GM21786 (cell line): ENCODE measurements at regions not wholly inside any gene's neighbourhood (a gene's known extent, or its start where the extent isn't known, plus 50 kb on each side); places are given as distances from the start of the nearest gene placed in this dataset.
"Not testable (repeated sequence)": the region's sequence is repeated elsewhere in the genome, so short reads cannot be mapped to it uniquely, and the experiment has no call there.

Experiments
- ATAC-seq: cut with Tn5 transposase; IDR thresholded peaks from one replicate; pipeline ENCODE4 v1.9.1; 2021; ENCODE audit not compliant: unreplicated experiment

DNA sequence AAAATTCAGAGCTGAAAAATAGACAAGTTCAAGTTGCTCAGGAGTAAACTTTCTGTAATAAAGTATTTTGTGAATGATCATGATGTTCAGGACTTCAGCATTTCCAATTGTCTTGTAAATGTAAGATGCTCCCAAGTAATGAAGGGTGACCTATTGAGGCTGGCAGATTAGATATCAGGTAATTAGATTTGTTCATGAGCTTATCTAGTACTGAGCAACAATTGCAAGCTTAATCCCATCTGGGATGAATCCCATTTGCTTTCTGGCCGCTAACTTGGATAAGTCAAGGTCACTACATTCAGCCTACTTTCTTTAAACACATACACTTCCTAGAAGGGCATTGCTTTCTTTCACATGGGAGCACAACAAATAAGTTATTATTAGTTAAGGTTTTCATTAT lies 82.4 kb upstream of the ITGB1 start:
- ATAC-seq, result no peak

GRCh38 chr10:33039181-33039580 lies 81.2 kb upstream of the ITGB1 start:
- ATAC-seq, result no peak

DNA sequence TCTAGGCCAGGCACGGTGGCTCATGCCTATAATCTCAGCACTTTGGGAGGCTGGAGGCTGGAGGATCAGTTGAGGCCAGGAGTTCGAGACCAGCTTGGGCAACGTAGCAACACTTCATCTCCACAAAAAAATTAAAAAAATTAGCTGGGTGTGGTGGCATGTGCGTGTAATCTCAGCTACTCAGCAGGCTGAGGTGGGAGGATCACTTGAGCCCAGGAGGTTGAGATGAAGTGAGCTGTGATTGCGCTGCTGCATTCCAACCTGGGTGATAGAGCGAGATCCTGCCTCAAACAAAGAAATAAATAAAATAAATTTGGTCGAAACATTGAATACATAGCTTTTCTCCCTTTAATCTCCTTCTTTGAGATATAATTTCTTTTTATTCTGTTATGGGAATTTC lies 80.6 kb upstream of the ITGB1 start:
- no peak for ATAC-seq

GRCh38 chr10:33037726-33038125 lies 79.7 kb upstream of the ITGB1 start:
- ATAC-seq, result no peak

DNA sequence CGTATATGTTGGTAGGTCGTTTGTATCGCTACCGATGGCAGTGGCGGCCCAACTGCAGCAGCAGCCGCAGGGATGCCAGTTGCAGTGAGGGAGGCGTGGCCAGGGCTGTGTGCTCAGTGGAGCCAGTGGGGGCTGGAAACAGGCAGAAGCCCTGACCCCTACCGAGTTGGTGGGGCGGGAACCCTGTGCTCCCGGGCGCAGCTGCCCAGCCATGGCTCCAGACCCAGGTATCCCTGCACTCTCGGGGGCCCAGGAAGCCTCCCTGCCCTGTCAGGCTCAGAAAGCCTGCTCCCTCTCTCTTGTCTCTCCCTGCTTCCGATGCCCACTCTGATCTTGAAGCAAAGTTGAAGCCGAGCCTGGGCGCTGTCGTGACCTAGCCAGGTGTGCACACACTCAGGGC lies 78.6 kb upstream of the ITGB1 start:
- no peak for ATAC-seq

DNA sequence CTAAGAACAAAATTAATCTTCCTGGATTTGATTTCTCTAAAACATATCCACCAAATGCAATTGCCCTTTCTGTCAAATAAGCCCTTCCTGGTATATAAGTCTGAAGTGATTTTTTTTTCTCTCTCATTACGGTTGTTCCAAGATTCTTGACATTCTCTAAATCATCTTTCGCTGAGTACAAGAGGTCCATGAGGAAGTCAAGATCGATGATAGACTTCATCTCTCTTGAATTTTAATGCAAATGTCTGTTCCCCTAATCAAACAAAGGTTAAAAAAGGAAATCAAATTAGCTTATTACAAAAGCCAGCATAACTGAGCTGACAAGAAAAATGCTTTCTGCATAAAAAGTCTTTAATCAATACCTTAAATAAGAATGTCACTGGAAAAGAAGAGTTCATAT lies 77.4 kb upstream of the ITGB1 start:
- ATAC-seq, result no peak

GRCh38 chr10:33034931-33035330 lies 76.9 kb upstream of the ITGB1 start:
- ATAC-seq, result no peak

GRCh38 chr10:33032654-33033151 lies 74.7 kb upstream of the ITGB1 start:
- ATAC-seq, result no peak

DNA sequence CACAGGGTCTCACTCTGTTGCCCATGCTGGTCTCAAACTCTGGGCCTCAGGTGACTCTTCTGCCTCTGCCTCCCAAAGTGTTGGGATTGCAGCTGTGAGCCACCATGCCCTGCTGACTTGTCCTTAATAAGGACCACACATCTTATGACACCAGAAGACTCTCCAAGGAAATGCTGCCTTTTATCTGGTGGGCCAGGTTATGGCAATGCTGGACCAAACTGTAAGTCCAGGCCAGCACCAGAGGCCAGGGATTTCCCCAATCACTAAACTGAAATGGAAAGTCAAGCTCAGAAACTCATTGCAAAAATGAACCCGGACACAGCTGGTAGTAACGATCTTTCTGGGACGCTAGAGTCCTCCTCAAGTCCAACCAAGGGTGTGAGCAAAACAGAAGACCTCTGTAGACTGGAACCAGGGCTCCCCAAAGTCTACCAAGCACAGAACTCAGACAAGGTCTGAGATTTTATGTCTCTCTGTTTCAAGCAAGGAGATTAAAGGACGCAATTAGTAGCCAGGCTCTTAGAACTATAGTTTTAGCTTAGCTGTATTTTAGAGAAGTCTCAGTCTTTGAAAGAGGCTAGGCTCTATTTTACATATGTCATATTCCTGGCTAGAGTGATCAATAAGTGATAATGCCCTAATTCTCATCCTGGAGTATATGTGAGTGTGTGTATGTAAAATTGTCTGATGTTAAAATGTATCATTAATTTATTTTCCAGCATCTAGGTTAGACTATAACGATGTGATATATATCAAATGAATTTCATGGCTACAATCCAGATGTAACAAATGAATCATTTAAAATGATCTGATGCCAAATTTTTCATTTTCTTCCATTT lies 74.0 kb upstream of the ITGB1 start:
- no peak for ATAC-seq

- no peak for ATAC-seq
Measured at GRCh38 chr10:33031171-33031570, 73.1 kb upstream of the ITGB1 start.

GRCh38 chr10:33028515-33028914 lies 70.5 kb upstream of the ITGB1 start:
- ATAC-seq, result not testable (repeated sequence)

DNA sequence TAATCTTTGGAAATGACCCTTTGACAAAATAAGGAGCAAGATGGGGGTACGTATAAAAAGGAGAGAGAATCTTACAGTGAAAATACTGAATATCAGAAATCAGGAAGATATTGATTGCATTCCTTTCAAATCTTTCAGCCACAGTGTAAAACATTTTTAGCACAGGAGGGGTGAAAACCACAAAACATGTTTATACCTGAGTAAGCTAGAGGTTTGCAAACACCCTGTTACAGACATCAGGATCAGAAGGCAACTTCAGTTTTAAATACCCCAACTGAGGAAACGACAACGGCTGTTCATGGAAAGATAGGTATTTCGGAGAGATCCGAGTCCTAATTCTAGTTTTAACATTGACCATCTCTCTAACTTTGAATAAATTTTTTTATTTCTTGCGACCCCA lies 69.1 kb upstream of the ITGB1 start:
- ATAC-seq, result no peak

GRCh38 chr10:33026422-33026821 lies 68.4 kb upstream of the ITGB1 start:
- no peak for ATAC-seq

- ATAC-seq, result no peak
Measured at GRCh38 chr10:33025910-33026309, 67.9 kb upstream of the ITGB1 start.

DNA sequence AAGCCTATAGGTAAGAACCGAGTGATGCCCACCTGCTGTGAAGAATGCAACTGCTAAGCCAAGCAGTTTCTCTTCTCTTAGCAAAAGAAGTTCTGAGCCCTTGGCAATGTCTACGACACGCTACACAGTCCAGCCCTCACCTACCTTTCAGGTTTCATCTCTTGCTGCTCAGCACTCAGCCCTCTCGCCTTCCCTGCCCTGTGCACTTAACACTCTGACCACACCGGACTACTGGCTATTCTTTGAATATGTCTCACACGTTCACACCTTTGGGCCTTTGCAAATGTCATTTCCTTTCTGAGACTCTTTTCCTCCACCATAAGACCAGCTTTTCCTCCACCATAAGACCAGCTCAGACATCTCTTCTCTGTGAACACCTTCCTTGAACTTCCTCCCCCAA lies 67.0 kb upstream of the ITGB1 start:
- ATAC-seq, result no peak

- no peak for ATAC-seq
Measured at GRCh38 chr10:33022691-33023090, 64.7 kb upstream of the ITGB1 start.

DNA sequence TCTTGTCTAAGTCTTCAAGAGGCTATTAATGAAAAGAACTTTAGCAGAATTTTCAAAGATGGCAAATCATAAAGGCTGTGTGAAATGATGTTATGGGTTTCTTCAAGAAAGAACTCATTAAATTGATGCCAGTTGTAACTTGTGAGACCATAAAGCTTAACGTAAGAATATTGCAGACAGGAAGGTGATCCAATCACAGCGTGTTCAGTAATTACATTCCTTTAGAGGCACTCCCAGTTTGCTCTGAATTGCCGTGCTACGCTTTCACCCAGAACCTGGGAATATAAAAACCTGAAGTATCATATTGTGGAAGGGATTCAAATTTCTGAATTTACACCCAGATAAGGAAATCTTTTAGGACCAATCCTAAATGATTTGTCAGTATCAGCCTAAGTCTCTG lies 64.1 kb upstream of the ITGB1 start:
- ATAC-seq, result no peak

DNA sequence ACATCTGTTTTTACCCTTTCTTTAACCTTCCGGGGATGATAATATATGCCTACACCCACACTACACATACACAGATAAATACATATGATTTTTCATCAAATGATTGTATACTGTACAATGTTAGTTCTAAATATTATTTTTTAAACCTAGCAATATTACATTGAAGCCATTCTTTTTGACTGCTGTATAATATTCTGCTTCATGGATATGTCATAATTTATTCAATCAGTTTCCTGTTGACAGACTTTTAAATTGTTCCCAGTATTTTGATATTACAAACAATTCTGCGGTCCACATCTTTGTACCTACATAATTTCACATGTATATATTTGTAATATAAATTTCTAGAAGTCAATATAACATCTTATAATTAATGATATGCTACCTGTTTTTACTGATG lies 59.0 kb upstream of the ITGB1 start:
- no peak for ATAC-seq

DNA sequence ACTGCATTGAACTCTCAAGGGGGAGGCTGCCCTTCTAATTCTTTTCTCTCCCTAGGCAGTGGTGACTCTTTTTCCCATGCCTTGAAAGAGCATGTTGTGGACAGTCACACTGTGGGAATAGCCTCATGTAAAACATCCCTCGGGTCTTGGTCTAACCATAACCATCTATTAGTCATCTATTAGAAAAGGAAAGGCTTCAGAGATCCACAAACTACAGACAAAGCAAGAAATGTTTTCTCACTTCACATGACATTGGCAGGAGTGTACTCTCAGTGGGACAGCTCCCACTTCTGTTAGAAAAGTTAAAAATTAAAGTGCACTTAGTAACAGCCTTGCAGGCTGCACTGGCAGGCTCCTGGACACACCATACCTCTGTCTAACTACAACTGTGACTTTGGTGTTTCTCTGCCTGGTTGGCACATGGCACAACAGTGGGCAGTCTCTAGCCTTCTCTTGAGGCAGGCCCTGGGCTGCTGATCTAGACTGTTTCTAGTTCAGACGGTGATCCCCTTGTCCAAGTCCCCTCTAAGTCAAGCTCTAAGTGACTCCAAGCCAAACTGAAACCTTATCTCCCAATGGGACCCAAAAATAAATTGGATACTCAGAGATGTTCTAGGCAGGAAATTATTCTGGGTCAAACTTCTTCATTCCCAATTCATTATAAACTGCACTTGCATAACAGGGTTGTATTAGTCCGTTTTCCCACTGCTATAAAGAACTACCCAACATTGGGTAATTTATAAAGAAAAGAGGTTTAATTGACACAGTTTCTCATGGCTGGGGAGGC lies 57.9 kb upstream of the ITGB1 start:
- ATAC-seq, result no peak

DNA sequence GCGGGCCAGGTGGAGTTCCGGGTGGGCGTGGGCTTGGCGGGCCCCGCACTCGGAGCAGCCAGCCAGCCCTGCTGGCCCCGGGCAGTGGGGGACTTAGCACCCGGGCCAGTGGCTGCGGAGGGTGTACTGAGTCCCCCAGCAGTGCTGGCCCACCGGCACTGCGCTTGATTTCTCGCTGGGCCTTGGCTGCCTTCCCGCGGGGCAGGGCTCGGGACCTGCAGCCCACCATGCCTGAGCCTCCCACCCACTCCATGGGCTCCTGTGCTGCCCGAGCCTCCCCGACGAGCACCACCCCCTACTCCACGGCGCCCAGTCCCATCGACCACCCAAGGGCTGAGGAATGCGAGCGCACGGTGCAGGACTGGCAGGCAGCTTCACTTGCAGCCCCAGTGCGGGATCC lies 55.3 kb upstream of the ITGB1 start:
- not testable (repeated sequence) for ATAC-seq

DNA sequence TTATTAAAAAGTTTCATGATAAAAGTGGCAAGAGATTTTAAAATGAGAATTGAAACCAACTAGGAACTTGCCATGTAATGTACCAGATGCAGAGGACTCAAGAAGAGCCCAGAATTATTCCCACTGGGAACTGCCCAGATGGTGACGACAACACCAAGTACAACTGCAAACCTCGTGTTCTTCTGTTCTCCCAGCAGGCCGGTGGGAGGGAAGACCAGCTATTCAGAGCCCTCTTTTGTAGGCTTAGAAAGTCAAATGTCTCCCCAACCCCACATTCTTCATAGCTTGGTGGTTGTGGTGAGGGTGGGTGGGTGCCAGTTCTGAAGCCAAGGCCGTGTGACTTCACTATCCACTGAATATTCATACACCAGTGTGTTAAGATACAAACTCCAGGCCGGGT lies 54.3 kb upstream of the ITGB1 start:
- ATAC-seq, result no peak
